ENCODE measurements at regions not wholly inside any gene's neighbourhood (a gene's known extent, or its start where the extent isn't known, plus 50 kb on each side); places are given as distances from the start of the nearest gene placed in this dataset.

- no peak for TF ChIP-seq CTCF (conservative IDR thresholded peaks at IDR 0.05; ENCODE audit: low read depth, low read length)
- TF ChIP-seq EZH2 (IDR thresholded peaks at IDR 0.05; ENCODE audit: borderline replicate concordance, low read depth, low read length, poor library complexity, severe bottlenecking) = no peak
Measured at GRCh38 chrX:124194199-124194598, 138.3 kb upstream of the TEX13D start.

Measured in A673 (cell line).